GM12892 (cell line): ENCODE measurements at regions not wholly inside any gene's neighbourhood (a gene's known extent, or its start where the extent isn't known, plus 50 kb on each side); places are given as distances from the start of the nearest gene placed in this dataset.

Source experiments
- POLR2A ChIP-seq: IDR thresholded peaks from 2 replicates; pipeline ENCODE4 v1.6.1; 2011; ENCODE audit warnings: low read depth, low read length, control low read depth
- POLR2AphosphoS5 ChIP-seq: IDR thresholded peaks from 2 replicates; pipeline ENCODE4 v1.6.1; 2011; ENCODE audit warnings: low read depth, low read length, control low read depth
- TAF1 ChIP-seq: IDR thresholded peaks from 2 replicates; pipeline ENCODE4 v1.6.1; 2011; ENCODE audit warnings: low read depth, mild to moderate bottlenecking, control low read depth, low read length, borderline replicate concordance

DNA sequence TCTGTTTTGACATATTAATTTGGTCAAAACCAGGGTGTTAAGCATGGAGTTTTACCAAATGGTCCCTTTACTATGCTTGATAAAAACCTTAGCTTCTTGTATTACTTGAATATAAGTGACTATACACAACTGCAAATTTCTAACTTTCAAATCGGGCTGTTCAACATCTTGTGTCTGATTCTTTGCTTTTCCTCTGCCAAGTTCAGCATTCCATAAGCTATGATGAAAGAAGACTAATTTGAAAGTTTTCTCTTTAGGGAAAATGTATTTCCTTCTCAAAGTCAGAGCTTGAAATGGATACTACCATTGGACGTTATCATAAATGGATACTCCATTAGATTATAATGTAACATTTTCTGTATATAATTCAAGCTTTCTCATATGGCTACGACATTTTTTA is 792.9 kb downstream of the EFNA5 start:
- no peak for TF ChIP-seq POLR2AphosphoS5
- no peak for TF ChIP-seq POLR2A
- TF ChIP-seq TAF1, result no peak
